IMR-90 (cell line): ENCODE measurements at regions not wholly inside any gene's neighbourhood (a gene's known extent, or its start where the extent isn't known, plus 50 kb on each side); places are given as distances from the start of the nearest gene placed in this dataset.

ENCODE experiments used
- ATAC-seq: fragments of 200-7000 bp; cut with Tn5 transposase; 2 replicates; pipeline ENCODE4 v1.9.1; 2020; ENCODE audit warnings: low read depth, mild to moderate bottlenecking, moderate library complexity
- BruUV-seq: library from RNA; stranded (reverse); fragments of 400-500 nt; replicated peaks from 2 replicates; lab custom pipeline; 2021; lab: Mats Ljungman, UMichigan
- CTCF ChIA-PET: fragments of 300-600 bp; formaldehyde crosslinking; extraction: SDS; loops from one replicate; lab custom pipeline; 2021; ENCODE audit warnings: antibody characterized with exemption; lab: Yijun Ruan, JAX
- POLR2A ChIA-PET: fragments of 300-600 bp; sonication (Branson Sonifier 250); formaldehyde crosslinking; loops from one replicate; lab custom pipeline; 2022; ENCODE audit warnings: antibody characterized with exemption; ENCODE audit not compliant: unreplicated experiment; lab: Charles Lee
- DNase-seq: peaks from one replicate; pipeline ENCODE4 v3.0.0; 2013
- H2AFZ ChIP-seq: replicated peaks from 2 replicates; pipeline ENCODE3; 2013; ENCODE audit warnings: low read length, mild to moderate bottlenecking; ENCODE audit not compliant: poor library complexity
- H2AK5ac ChIP-seq: 2 replicates; pipeline ENCODE4 v1.6.1; 2013; ENCODE audit warnings: low read depth, low read length, inconsistent platforms
- H2AK9ac ChIP-seq: replicated peaks from 2 replicates; pipeline ENCODE3; 2013; ENCODE audit warnings: mild to moderate bottlenecking, low read depth, low read length, moderate library complexity; ENCODE audit not compliant: poor library complexity
- H2BK120ac ChIP-seq: 2 replicates; pipeline ENCODE4 v1.6.1; 2013; ENCODE audit warnings: low read depth, low read length, inconsistent platforms
- H2BK15ac ChIP-seq: 3 replicates; pipeline ENCODE4 v1.6.1; 2013; ENCODE audit warnings: low read depth, low read length, inconsistent platforms
- H2BK20ac ChIP-seq: 2 replicates; pipeline ENCODE4 v1.6.1; 2013; ENCODE audit warnings: low read depth, mild to moderate bottlenecking, inconsistent platforms, low read length, moderate library complexity
- H2BK5ac ChIP-seq: 2 replicates; pipeline ENCODE4 v1.6.1; 2013; ENCODE audit warnings: mild to moderate bottlenecking, low read depth, low read length, inconsistent platforms; ENCODE audit not compliant: poor library complexity, severe bottlenecking
- H3K14ac ChIP-seq: replicated peaks from 2 replicates; pipeline ENCODE4 v1.6.1; 2013; ENCODE audit warnings: low read depth, low read length, inconsistent platforms
- H3K18ac ChIP-seq: 2 replicates; pipeline ENCODE4 v1.6.1; 2013; ENCODE audit warnings: low read depth, low read length, control low read depth
- H3K23ac ChIP-seq: 2 replicates; pipeline ENCODE4 v1.6.1; 2013; ENCODE audit warnings: low read depth, low read length, inconsistent platforms
- H3K27ac ChIP-seq: 2 replicates; pipeline ENCODE4 v1.5.1; 2013; ENCODE audit warnings: mild to moderate bottlenecking, control low read depth, low read length; ENCODE audit not compliant: insufficient read depth
- H3K27me3 ChIP-seq: 2 replicates; pipeline ENCODE4 v1.6.1; 2013; ENCODE audit warnings: low read length; ENCODE audit not compliant: control insufficient read depth, insufficient read depth
- H3K36me3 ChIP-seq: 2 replicates; pipeline ENCODE4 v1.6.1; 2013; ENCODE audit warnings: low read length, mixed read lengths; ENCODE audit not compliant: control insufficient read depth, insufficient read depth
- H3K4ac ChIP-seq: 2 replicates; pipeline ENCODE4 v1.6.1; 2013; ENCODE audit warnings: low read depth, low read length, inconsistent platforms
- H3K4me1 ChIP-seq: 2 replicates; pipeline ENCODE4 v1.6.1; 2013; ENCODE audit warnings: low read length, mixed read lengths; ENCODE audit not compliant: control insufficient read depth, insufficient read depth
- H3K4me2 ChIP-seq: 2 replicates; pipeline ENCODE4 v1.6.1; 2013; ENCODE audit warnings: low read depth, mild to moderate bottlenecking, control low read depth, low read length, moderate library complexity
- H3K4me3 ChIP-seq: 2 replicates; pipeline ENCODE4 v1.5.1; 2013; ENCODE audit warnings: low read depth, mild to moderate bottlenecking, control low read depth, low read length, moderate library complexity; ENCODE audit not compliant: insufficient read depth
- H3K56ac ChIP-seq: 2 replicates; pipeline ENCODE4 v1.6.1; 2013; ENCODE audit warnings: low read length, inconsistent platforms; ENCODE audit not compliant: insufficient read depth; ENCODE audit errors: extremely low read depth
- H3K79me1 ChIP-seq, 2 experiments: 2 replicates each; pipeline ENCODE4 v1.6.1; 2013; ENCODE audit warnings: low read length in 2 of 2, inconsistent platforms in 1 of 2, low read depth in 1 of 2
- H3K9ac ChIP-seq: 2 replicates; pipeline ENCODE4 v1.6.1; 2013; ENCODE audit warnings: low read depth, low read length, control low read depth
- H3K9me1 ChIP-seq: 2 replicates; pipeline ENCODE4 v1.6.1; 2013; ENCODE audit warnings: low read length, inconsistent platforms; ENCODE audit not compliant: insufficient read depth
- H3K9me3 ChIP-seq: 2 replicates; pipeline ENCODE4 v1.6.1; 2013; ENCODE audit warnings: low read length; ENCODE audit not compliant: control insufficient read depth, insufficient read depth
- H4K20me1 ChIP-seq: 2 replicates; pipeline ENCODE4 v1.6.1; 2013; ENCODE audit warnings: low read length, inconsistent platforms; ENCODE audit not compliant: insufficient read depth
- H4K5ac ChIP-seq: 2 replicates; pipeline ENCODE4 v1.6.1; 2013; ENCODE audit warnings: mild to moderate bottlenecking, low read depth, low read length, control low read depth
- H4K8ac ChIP-seq, 2 experiments: 2 replicates each; pipeline ENCODE4 v1.6.1; 2013; ENCODE audit warnings: low read depth in 2 of 2, low read length in 2 of 2, control low read depth in 1 of 2, inconsistent platforms in 1 of 2
- H4K91ac ChIP-seq: 2 replicates; pipeline ENCODE4 v1.6.1; 2013; ENCODE audit warnings: low read depth, low read length, inconsistent platforms; ENCODE audit not compliant: insufficient read depth
- CEBPB ChIP-seq: IDR thresholded peaks from 2 replicates; pipeline ENCODE4 v1.6.1; 2012; ENCODE audit warnings: low read depth, low read length, improper control_type of control experiment
- CHD1 ChIP-seq: IDR thresholded peaks from 2 replicates; pipeline ENCODE4 v1.6.1; 2012; ENCODE audit warnings: low read depth, low read length, improper control_type of control experiment
- FOS ChIP-seq: fragments of 150-350 bp; IDR thresholded peaks from 2 replicates; pipeline ENCODE4 v1.6.1; 2016; ENCODE audit warnings: low read depth, low read length
- MAFK ChIP-seq: IDR thresholded peaks from 2 replicates; pipeline ENCODE4 v1.6.1; 2012; ENCODE audit warnings: low read depth, low read length, improper control_type of control experiment
- MAZ ChIP-seq: IDR thresholded peaks from 2 replicates; pipeline ENCODE4 v1.6.1; 2012; ENCODE audit warnings: low read depth, mild to moderate bottlenecking, low read length, improper control_type of control experiment, moderate library complexity, borderline replicate concordance
- MXI1 ChIP-seq: IDR thresholded peaks from 2 replicates; pipeline ENCODE4 v1.6.1; 2012; ENCODE audit warnings: low read depth, mild to moderate bottlenecking, low read length, moderate library complexity, borderline replicate concordance
- RAD21 ChIP-seq: IDR thresholded peaks from 2 replicates; pipeline ENCODE4 v1.6.1; 2012; ENCODE audit warnings: low read length, improper control_type of control experiment
- RFX5 ChIP-seq: IDR thresholded peaks from 2 replicates; pipeline ENCODE4 v1.8.0; 2012; ENCODE audit warnings: low read depth, mild to moderate bottlenecking, low read length, moderate library complexity
- SMC3 ChIP-seq: fragments of 150-350 bp; IDR thresholded peaks from 2 replicates; pipeline ENCODE4 v1.6.1; 2016; ENCODE audit warnings: low read depth, mild to moderate bottlenecking, antibody characterized with exemption, low read length, moderate library complexity
- WGBS, 2 experiments: methylation state at CpG; one replicate each; pipeline versions ENCODE4 v1.1.5 to v1.1.7; 2013; ENCODE audit warnings: missing lambda C conversion rate in 2 of 2; ENCODE audit not compliant: insufficient read length in 1 of 2; ENCODE audit errors: extremely low coverage in 2 of 2; 5-methylcytosine and 5-hydroxymethylcytosine counted together
- dilution Hi-C: fragments of 300-500 bp; cut with HindIII; formaldehyde crosslinking; loops from one replicate; pipeline ENCODE4 v1.14.3; 2018; ENCODE audit warnings: low sequenced_read_pairs; ENCODE audit not compliant: unreplicated experiment
- in situ Hi-C: fragments of 300-500 bp; cut with MboI; formaldehyde crosslinking; loops from 3 replicates; pipeline ENCODE4 v1.14.3; 2019; ENCODE audit warnings: low sequenced_read_pairs, inconsistent platforms, mixed read lengths
- intact Hi-C: fragments of 100-400 bp; cut with micrococcal nuclease; formaldehyde crosslinking; loops from 2 replicates; pipeline ENCODE4 v1.10.0; 2022
- TF ChIP-seq, protein P1 (sequence below): fragments of 150-350 bp; IDR thresholded peaks from 2 replicates; pipeline ENCODE4 v1.6.1; 2017; ENCODE audit warnings: mild to moderate bottlenecking, antibody characterized with exemption, low read length, low read depth

DNA sequence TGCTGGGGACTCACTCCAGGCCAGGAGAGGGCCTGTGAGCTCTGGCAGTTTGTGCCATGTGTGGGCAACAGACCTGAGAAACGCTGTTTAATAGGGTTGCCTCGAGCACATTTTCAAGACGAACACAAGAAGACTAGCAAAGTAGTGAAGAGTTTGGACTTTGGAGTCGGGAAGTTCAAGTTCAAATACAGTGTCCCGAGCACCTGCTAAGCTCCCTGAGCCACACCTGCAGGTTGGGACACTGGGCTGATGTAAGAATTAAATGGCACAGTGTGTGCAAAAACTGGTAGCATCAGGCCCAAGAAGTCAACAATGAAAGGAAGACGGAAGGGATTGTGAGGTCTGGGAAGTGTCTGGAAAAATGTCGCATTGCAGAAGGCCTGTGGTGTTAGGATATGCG, 112.8 kb upstream of the PABPC3 start:
- Histone ChIP-seq H4K91ac (no peak overlapping the region), H3K36me3 (no peaks in the 10 kb centered on the region), H2BK5ac (no peak overlapping the region), H3K23ac (no peak overlapping the region), H2AK9ac (no peak overlapping the region), H3K14ac (no peak overlapping the region), H4K5ac (no peak overlapping the region), H3K27me3 (peaks cover 3% of the 10 kb centered on the region), H2AK5ac (no peak overlapping the region), H3K18ac (no peak overlapping the region), H3K4me2 (no peak overlapping the region), H2AFZ (no peak overlapping the region), H3K9ac (no peak overlapping the region), H4K20me1 (no peaks in the 10 kb centered on the region), H3K9me1 (no peaks in the 10 kb centered on the region), H3K9me3 (no peaks in the 10 kb centered on the region), H4K8ac (no peak overlapping the region), H3K4ac (no peak overlapping the region), H3K56ac (no peak overlapping the region), H2BK20ac (no peak overlapping the region), H2BK120ac (no peak overlapping the region), H2BK15ac (no peak overlapping the region), H3K79me1 (no peaks in the 10 kb centered on the region), H3K27ac (no peak overlapping the region), H3K4me1 (no peaks in the 10 kb centered on the region), H3K4me3 (no peak overlapping the region)
- in situ Hi-C loops, result no loop called here
- dilution Hi-C loops, result no loop called here
- no TSS peak for BruUV-seq
- TF ChIP-seq RAD21 (no peak), MXI1 (no peak), RFX5 (no peak), CEBPB (no peak), SMC3 (no peak), MAZ (no peak), MAFK (no peak), CHD1 (no peak), FOS (no peak)
- TF ChIP-seq, protein P1, sequence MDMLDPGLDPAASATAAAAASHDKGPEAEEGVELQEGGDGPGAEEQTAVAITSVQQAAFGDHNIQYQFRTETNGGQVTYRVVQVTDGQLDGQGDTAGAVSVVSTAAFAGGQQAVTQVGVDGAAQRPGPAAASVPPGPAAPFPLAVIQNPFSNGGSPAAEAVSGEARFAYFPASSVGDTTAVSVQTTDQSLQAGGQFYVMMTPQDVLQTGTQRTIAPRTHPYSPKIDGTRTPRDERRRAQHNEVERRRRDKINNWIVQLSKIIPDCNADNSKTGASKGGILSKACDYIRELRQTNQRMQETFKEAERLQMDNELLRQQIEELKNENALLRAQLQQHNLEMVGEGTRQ, result no peak
- POLR2A ChIA-PET, result no interaction called here
- DNase-seq, result no peak
- ATAC-seq, result no peak
- CTCF ChIA-PET, result no interaction called here
- intact Hi-C loops, result no loop called here
- WGBS, 2 experiments, result 50% methylated on average over 2 of the region's 8 CpGs; no CpG with 5 or more reads in 1 of the 2 experiments
